ENCODE measurements at regions not wholly inside any gene's neighbourhood (a gene's known extent, or its start where the extent isn't known, plus 50 kb on each side); places are given as distances from the start of the nearest gene placed in this dataset.
A peak's percentile ranks its signal among the peaks of the same experiment; 100 is the strongest.
"Not testable (repeated sequence)": the region's sequence is repeated elsewhere in the genome, so short reads cannot be mapped to it uniquely, and the experiment has no call there.

- DNase-seq (ENCODE audit: low spot score): peak; percentile 10
Measured at GRCh38 chr16:52976539-52977167, 76.0 kb downstream of the CHD9NB start.

GRCh38 chr16:52967744-52968143 is 85.0 kb downstream of the CHD9NB start:
- no peak for DNase-seq (ENCODE audit: low spot score)

GRCh38 chr16:52964290-52964689 is 88.4 kb downstream of the CHD9NB start:
- DNase-seq (ENCODE audit: low spot score): no peak

GRCh38 chr16:52963855-52964242 is 88.8 kb downstream of the CHD9NB start:
- no peak for DNase-seq (ENCODE audit: low spot score)

GRCh38 chr16:52963212-52963854 is 89.4 kb downstream of the CHD9NB start:
- no peak for DNase-seq (ENCODE audit: low spot score)

GRCh38 chr16:52958951-52959350 is 93.7 kb downstream of the CHD9NB start:
- no peak for DNase-seq (ENCODE audit: low spot score)

GRCh38 chr16:52957199-52957598 is 95.5 kb downstream of the CHD9NB start:
- no peak for DNase-seq (ENCODE audit: low spot score)

- no peak for DNase-seq (ENCODE audit: low spot score)
Measured at GRCh38 chr16:52956044-52956443, 96.7 kb downstream of the CHD9NB start.

- DNase-seq (ENCODE audit: low spot score): no peak
Measured at GRCh38 chr16:52953215-52953614, 99.5 kb downstream of the CHD9NB start.

- no peak for DNase-seq (ENCODE audit: low spot score)
Measured at GRCh38 chr16:52948946-52949345, 103.8 kb downstream of the CHD9NB start.

- no peak for DNase-seq (ENCODE audit: low spot score)
Measured at GRCh38 chr16:52932321-52932720, 120.4 kb downstream of the CHD9NB start.

GRCh38 chr16:52929478-52930400 is 123.0 kb downstream of the CHD9NB start:
- no peak for DNase-seq (ENCODE audit: low spot score)

GRCh38 chr16:52928955-52929354 is 123.7 kb downstream of the CHD9NB start:
- DNase-seq (ENCODE audit: low spot score): no peak

- DNase-seq (ENCODE audit: low spot score): no peak
Measured at GRCh38 chr16:52925143-52925542, 127.6 kb downstream of the CHD9NB start.

GRCh38 chr16:52924162-52924561 is 128.5 kb downstream of the CHD9NB start:
- no peak for DNase-seq (ENCODE audit: low spot score)

- no peak for DNase-seq (ENCODE audit: low spot score)
Measured at GRCh38 chr16:52921104-52921503, 131.6 kb downstream of the CHD9NB start.

GRCh38 chr16:52920331-52920730 is 132.4 kb downstream of the CHD9NB start:
- no peak for DNase-seq (ENCODE audit: low spot score)

GRCh38 chr16:52914428-52914827 is 138.3 kb downstream of the CHD9NB start:
- DNase-seq (ENCODE audit: low spot score): no peak

GRCh38 chr16:52912565-52913173 is 140.0 kb downstream of the CHD9NB start:
- DNase-seq (ENCODE audit: low spot score): peak; percentile 51

- not testable (repeated sequence) for DNase-seq (ENCODE audit: low spot score)
Measured at GRCh38 chr16:52908057-52908456, 144.6 kb downstream of the CHD9NB start.

- DNase-seq (ENCODE audit: low spot score): no peak
Measured at GRCh38 chr16:52906281-52906680, 146.4 kb downstream of the CHD9NB start.

GRCh38 chr16:52896478-52897164 is 156.1 kb downstream of the CHD9NB start:
- DNase-seq (ENCODE audit: low spot score): no peak

Data from A172 (cell line).